ENCODE measurements at regions not wholly inside any gene's neighbourhood (a gene's known extent, or its start where the extent isn't known, plus 50 kb on each side); places are given as distances from the start of the nearest gene placed in this dataset.

DNA sequence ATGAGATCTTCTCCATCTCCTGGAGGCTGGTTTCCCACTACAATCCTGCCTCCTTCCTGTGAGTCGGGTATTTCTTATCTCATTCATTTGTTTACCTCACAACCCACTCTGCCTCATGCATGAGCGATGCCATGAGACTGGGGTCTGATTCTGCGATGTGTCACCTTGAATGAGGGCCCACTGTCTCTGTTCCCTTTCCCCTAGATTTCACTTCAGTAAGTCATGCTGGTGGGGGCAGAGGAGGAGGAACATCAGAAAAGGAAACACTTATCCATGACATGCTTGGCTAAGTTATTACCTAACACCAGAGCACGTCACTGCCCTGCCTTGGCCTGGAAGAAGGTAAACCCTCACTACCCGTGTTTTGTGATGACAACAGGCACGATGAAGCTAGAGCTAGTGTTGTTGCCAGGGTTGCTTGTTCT lies 337.4 kb upstream of the PRDM1 start:
- H3K4me3 ChIP-seq, result no peak overlapping the region
- DNase-seq, result no peak
- intact Hi-C loops (cut with micrococcal nuclease), result no loop called here

DNA sequence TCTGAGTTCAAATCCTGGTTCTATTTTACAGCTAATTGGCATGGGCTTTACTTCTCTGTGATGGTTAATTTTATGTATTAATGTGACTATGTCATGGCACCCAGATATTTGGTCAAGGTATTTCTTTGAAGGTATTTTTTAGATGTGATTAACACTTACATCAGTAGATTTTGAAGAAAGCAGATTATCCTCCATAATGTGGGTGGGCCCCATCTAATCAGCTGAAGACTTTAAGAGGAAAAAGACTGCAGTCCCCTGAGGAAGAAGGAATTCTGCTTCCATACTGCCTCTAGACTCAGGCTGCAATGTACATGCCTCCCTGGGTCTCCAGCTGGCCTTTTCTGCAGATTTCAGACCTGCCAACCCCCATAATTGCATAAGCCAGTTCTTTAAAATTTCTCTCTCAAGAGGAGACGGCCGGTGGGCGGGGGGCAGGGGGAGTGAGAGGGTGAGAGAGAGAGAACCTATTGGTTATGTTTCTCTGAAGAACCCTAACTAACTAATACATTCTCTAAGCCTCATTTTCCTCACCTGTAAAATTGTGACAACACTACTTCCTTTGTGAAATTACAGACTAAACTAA lies 338.2 kb upstream of the PRDM1 start:
- intact Hi-C loops (cut with micrococcal nuclease), result no loop called here
- Histone ChIP-seq H3K27ac (replicated peaks) (no peak overlapping the region), H3K36me3 (no peaks in the 10 kb centered on the region), H3K4me3 (no peak overlapping the region), H3K4me1 (no peaks in the 10 kb centered on the region), H3K27me3 (ENCODE audit: low read depth) (peaks cover 8% of the 10 kb centered on the region), H3K9me3 (replicated peaks) (no peaks in the 10 kb centered on the region)
- DNase-seq, result no peak
- TF ChIP-seq, protein P1, sequence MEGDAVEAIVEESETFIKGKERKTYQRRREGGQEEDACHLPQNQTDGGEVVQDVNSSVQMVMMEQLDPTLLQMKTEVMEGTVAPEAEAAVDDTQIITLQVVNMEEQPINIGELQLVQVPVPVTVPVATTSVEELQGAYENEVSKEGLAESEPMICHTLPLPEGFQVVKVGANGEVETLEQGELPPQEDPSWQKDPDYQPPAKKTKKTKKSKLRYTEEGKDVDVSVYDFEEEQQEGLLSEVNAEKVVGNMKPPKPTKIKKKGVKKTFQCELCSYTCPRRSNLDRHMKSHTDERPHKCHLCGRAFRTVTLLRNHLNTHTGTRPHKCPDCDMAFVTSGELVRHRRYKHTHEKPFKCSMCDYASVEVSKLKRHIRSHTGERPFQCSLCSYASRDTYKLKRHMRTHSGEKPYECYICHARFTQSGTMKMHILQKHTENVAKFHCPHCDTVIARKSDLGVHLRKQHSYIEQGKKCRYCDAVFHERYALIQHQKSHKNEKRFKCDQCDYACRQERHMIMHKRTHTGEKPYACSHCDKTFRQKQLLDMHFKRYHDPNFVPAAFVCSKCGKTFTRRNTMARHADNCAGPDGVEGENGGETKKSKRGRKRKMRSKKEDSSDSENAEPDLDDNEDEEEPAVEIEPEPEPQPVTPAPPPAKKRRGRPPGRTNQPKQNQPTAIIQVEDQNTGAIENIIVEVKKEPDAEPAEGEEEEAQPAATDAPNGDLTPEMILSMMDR (IDR thresholded peaks at IDR 0.05; ENCODE audit: borderline replicate concordance), result no peak

More for the DNA sequence above, 337.4 kb upstream of the PRDM1 start:
- H3K27ac ChIP-seq (replicated peaks), result no peak overlapping the region
- no peaks in the 10 kb centered on the region for H3K4me1 ChIP-seq
- peaks cover 2% of the 10 kb centered on the region for H3K27me3 ChIP-seq (ENCODE audit: low read depth)
- H3K9me3 ChIP-seq (replicated peaks), result no peaks in the 10 kb centered on the region
- no peaks in the 10 kb centered on the region for H3K36me3 ChIP-seq
- TF ChIP-seq, protein P1 (IDR thresholded peaks at IDR 0.05; ENCODE audit: borderline replicate concordance), result no peak

DNA sequence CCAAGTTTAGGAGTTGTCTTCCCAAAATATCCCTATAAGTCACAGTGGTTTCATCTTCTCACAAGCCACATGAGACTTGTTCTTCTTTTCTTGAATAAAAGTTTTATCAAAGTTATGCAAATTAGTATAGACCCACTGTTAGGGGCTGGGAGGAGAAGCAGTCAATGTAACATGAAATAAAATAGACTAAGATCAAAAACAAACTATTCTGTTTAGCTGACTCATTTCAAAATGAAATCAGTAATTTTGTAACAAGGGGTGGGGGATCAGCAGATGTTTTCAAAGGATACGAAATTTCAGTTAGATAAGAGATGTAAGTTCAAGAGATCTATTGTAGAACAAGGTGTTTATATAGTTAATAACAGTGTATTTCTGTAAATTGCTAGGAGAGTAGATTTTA lies 339.6 kb upstream of the PRDM1 start:
- H3K4me1 ChIP-seq, result no peaks in the 10 kb centered on the region
- TF ChIP-seq, protein P1 (IDR thresholded peaks at IDR 0.05; ENCODE audit: borderline replicate concordance), result no peak
- H3K27me3 ChIP-seq (ENCODE audit: low read depth), result peaks cover 8% of the 10 kb centered on the region
- no peak overlapping the region for H3K4me3 ChIP-seq
- H3K9me3 ChIP-seq (replicated peaks), result no peaks in the 10 kb centered on the region
- H3K27ac ChIP-seq (replicated peaks), result no peak overlapping the region
- no peak for DNase-seq
- no peaks in the 10 kb centered on the region for H3K36me3 ChIP-seq
- intact Hi-C loops (cut with micrococcal nuclease), result no loop called here

DNA sequence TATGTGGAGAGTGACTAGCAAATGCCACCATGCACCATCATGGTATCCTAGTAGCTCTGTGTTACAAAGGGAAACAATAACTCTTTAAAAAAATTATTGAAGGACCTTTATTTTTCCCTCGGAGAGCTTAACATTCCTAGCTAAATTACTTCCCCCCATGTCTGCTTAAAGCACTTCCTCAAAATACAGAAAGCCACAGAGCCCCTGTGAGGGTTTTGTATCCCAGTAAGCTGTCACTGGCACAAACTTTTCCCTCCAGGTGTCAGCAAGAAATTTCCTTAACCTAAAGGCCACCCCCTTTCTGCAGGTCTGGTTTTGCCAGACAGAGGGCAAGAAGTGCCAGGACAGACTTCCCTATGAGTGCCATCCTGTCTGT lies 340.0 kb upstream of the PRDM1 start:
- Histone ChIP-seq H3K36me3 (no peaks in the 10 kb centered on the region), H3K4me1 (no peaks in the 10 kb centered on the region), H3K27me3 (ENCODE audit: low read depth) (peaks cover 8% of the 10 kb centered on the region), H3K9me3 (replicated peaks) (no peaks in the 10 kb centered on the region), H3K4me3 (no peak overlapping the region), H3K27ac (replicated peaks) (no peak overlapping the region)
- intact Hi-C loops (cut with micrococcal nuclease), result no loop called here
- DNase-seq, result no peak
- TF ChIP-seq, protein P1 (IDR thresholded peaks at IDR 0.05; ENCODE audit: borderline replicate concordance), result no peak

DNA sequence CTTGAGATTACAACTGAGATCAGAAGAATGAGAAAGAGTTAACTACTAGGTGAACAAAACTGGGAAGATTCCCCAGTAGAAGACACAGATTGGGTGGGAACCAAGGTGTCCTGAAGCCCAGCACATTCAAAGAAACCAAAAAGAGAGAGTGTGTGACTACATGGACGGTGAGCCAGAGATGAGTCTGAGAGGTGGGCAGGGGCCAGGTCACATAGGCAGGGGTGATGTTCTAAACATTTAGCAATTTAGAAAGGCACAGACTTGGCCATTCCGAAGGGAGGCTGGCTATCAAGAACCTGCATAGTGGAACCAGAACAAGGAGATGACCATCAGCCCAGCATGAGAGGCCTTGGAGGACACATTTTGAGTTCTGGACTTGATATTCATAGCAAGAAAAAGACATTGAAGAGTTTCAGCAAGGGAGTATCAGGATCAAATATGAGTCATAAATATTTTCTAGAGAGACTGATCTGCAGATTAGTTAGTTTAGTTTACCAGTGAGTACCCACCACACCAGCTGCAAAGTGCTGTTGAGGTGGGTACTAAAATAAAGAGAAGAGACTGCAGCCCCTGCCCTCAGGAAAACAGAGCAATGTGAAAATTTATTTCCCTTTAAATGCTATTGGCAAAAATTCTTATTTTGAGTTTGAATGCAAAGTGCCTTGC lies 340.5 kb upstream of the PRDM1 start:
- intact Hi-C loops (cut with micrococcal nuclease), result no loop called here
- Histone ChIP-seq H3K9me3 (replicated peaks) (no peaks in the 10 kb centered on the region), H3K36me3 (no peaks in the 10 kb centered on the region), H3K27ac (replicated peaks) (no peak overlapping the region), H3K27me3 (ENCODE audit: low read depth) (peaks cover 8% of the 10 kb centered on the region), H3K4me1 (no peaks in the 10 kb centered on the region), H3K4me3 (no peak overlapping the region)
- DNase-seq, result no peak
- TF ChIP-seq, protein P1 (IDR thresholded peaks at IDR 0.05; ENCODE audit: borderline replicate concordance), result no peak

Measured in left ventricle myocardium inferior (tissue), 1 donor.